Smooth muscle cell (in vitro differentiated cells): ENCODE measurements at regions not wholly inside any gene's neighbourhood (a gene's known extent, or its start where the extent isn't known, plus 50 kb on each side); places are given as distances from the start of the nearest gene placed in this dataset.

Source experiments
- DNase-seq: peaks from one replicate; lab custom pipeline; 2025; ENCODE audit not compliant: unreplicated experiment; lab: John Stamatoyannopoulos, UW
- H2AFZ ChIP-seq: fragments of 200-600 bp; sonication (generic); 2 replicates; pipeline ENCODE4 v1.6.0; 2016; ENCODE audit warnings: antibody characterized with exemption, low read depth, mild to moderate bottlenecking
- H3F3A ChIP-seq: fragments of 200-600 bp; sonication (generic); 2 replicates; pipeline ENCODE4 v1.6.0; 2017; ENCODE audit warnings: antibody characterized with exemption, low read depth
- H3K27ac ChIP-seq: fragments of 200-600 bp; sonication (generic); 2 replicates; pipeline ENCODE4 v1.5.1; 2016; ENCODE audit warnings: low read depth, mild to moderate bottlenecking
- H3K27me3 ChIP-seq: fragments of 200-600 bp; sonication (generic); 2 replicates; pipeline ENCODE4 v1.6.1; 2016; ENCODE audit warnings: low read depth, mild to moderate bottlenecking
- H3K36me3 ChIP-seq: fragments of 200-600 bp; sonication (generic); 2 replicates; pipeline ENCODE4 v1.5.1; 2016; ENCODE audit warnings: low read depth
- H3K4me1 ChIP-seq: fragments of 200-600 bp; sonication (generic); 2 replicates; pipeline ENCODE4 v1.5.1; 2016; ENCODE audit warnings: low read depth
- H3K4me2 ChIP-seq: fragments of 200-600 bp; sonication (generic); 2 replicates; pipeline ENCODE4 v1.6.0; 2016; ENCODE audit warnings: mild to moderate bottlenecking
- H3K4me3 ChIP-seq: fragments of 200-600 bp; sonication (generic); 2 replicates; pipeline ENCODE4 v1.5.1; 2016; ENCODE audit warnings: mild to moderate bottlenecking
- H3K79me2 ChIP-seq: fragments of 200-600 bp; sonication (generic); 2 replicates; pipeline ENCODE4 v1.6.0; 2016; ENCODE audit warnings: low read depth, mild to moderate bottlenecking
- H3K9ac ChIP-seq: fragments of 200-600 bp; sonication (generic); 2 replicates; pipeline ENCODE4 v1.6.0; 2016; ENCODE audit warnings: low read depth
- H3K9me3 ChIP-seq: fragments of 200-600 bp; sonication (generic); replicated peaks from 2 replicates; pipeline ENCODE4 v1.5.1; 2016; ENCODE audit warnings: low read depth
- H4K20me1 ChIP-seq: fragments of 200-600 bp; sonication (generic); 2 replicates; pipeline ENCODE4 v1.6.0; 2016; ENCODE audit warnings: low read depth
- WGBS: methylation state at CpG from one replicate; pipeline ENCODE4 v1.1.7; 2016; ENCODE audit warnings: low lambda C conversion rate; 5-methylcytosine and 5-hydroxymethylcytosine counted together
- TF ChIP-seq, protein P1 (sequence below): fragments of 200-600 bp; sonication (generic); IDR thresholded peaks from 2 replicates; pipeline ENCODE4 v1.5.1; 2017; ENCODE audit warnings: borderline replicate concordance, mild to moderate bottlenecking, antibody characterized with exemption; ENCODE audit not compliant: insufficient read depth, poor library complexity, severe bottlenecking

DNA sequence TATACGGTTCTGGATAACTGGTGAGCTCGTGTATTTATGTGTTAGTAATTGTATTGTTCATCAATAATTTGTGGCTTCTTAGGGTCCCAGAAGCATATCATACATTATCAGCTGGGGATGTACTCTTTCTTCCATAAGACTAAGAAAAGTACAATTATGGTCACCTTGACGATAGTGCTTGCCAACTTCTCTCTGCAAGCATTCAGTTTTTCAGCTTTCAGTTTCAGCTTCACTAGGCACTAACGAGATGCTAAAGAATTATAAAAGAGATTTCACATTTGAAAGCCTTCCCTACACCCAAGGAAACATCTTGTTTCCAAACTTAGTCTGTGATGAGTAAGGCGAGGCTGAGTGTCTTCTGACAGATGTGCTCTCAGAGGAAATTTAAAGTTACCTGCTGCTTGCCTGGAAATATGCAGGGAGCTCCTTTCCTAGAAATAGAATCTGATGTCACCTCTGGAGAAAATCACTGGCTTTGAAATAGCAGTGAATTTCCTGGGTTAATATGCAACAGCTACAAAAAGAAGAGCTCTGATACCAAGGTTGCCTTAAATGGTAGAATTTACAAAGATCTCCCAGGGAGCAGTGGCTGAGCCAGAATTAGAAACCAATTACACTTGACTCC lies 1419.9 kb upstream of the TMEM132C start:
- H3K79me2 ChIP-seq: no peaks in the 10 kb centered on the region
- TF ChIP-seq, protein P1, sequence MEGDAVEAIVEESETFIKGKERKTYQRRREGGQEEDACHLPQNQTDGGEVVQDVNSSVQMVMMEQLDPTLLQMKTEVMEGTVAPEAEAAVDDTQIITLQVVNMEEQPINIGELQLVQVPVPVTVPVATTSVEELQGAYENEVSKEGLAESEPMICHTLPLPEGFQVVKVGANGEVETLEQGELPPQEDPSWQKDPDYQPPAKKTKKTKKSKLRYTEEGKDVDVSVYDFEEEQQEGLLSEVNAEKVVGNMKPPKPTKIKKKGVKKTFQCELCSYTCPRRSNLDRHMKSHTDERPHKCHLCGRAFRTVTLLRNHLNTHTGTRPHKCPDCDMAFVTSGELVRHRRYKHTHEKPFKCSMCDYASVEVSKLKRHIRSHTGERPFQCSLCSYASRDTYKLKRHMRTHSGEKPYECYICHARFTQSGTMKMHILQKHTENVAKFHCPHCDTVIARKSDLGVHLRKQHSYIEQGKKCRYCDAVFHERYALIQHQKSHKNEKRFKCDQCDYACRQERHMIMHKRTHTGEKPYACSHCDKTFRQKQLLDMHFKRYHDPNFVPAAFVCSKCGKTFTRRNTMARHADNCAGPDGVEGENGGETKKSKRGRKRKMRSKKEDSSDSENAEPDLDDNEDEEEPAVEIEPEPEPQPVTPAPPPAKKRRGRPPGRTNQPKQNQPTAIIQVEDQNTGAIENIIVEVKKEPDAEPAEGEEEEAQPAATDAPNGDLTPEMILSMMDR: no peak
- WGBS: 77% methylated on average over 5 of the region's 5 CpGs
- H3K27me3 ChIP-seq: no peaks in the 10 kb centered on the region
- no peak overlapping the region for H2AFZ ChIP-seq
- no peak for DNase-seq
- no peak overlapping the region for H3K4me2 ChIP-seq
- no peaks in the 10 kb centered on the region for H3F3A ChIP-seq
- H3K4me1 ChIP-seq: no peaks in the 10 kb centered on the region
- no peak overlapping the region for H3K27ac ChIP-seq
- H3K9me3 ChIP-seq: no peaks in the 10 kb centered on the region
- no peak overlapping the region for H3K4me3 ChIP-seq
- H4K20me1 ChIP-seq: no peaks in the 10 kb centered on the region
- no peak overlapping the region for H3K9ac ChIP-seq
- H3K36me3 ChIP-seq: no peaks in the 10 kb centered on the region

DNA sequence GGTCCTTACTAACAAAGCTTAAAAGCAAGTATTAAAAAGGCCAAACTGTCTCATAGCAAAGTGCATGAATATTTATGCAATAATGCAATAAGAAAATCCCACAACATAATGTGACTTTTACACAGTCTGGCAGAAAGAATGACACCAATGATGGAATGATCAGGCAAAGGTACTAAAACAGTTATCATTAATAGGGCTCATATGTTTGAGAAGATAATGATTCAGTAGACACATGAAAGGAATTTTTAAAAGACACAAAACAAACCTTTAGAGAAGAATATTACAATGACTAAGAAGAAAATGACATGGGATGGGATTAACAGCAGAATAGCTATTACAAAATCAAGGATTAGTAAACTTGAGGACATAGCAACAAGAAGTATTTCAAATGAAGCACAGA lies 1411.2 kb upstream of the TMEM132C start:
- H3K4me3 ChIP-seq: no peak overlapping the region
- H2AFZ ChIP-seq: no peak overlapping the region
- no peaks in the 10 kb centered on the region for H3K79me2 ChIP-seq
- no peak overlapping the region for H3K4me2 ChIP-seq
- no peaks in the 10 kb centered on the region for H3K4me1 ChIP-seq
- H3K36me3 ChIP-seq: no peaks in the 10 kb centered on the region
- H3K9ac ChIP-seq: no peak overlapping the region
- no peak overlapping the region for H3K27ac ChIP-seq
- H4K20me1 ChIP-seq: no peaks in the 10 kb centered on the region
- TF ChIP-seq, protein P1: no peak
- H3K27me3 ChIP-seq: no peaks in the 10 kb centered on the region
- no peaks in the 10 kb centered on the region for H3F3A ChIP-seq
- H3K9me3 ChIP-seq: no peaks in the 10 kb centered on the region
- no peak for DNase-seq

DNA sequence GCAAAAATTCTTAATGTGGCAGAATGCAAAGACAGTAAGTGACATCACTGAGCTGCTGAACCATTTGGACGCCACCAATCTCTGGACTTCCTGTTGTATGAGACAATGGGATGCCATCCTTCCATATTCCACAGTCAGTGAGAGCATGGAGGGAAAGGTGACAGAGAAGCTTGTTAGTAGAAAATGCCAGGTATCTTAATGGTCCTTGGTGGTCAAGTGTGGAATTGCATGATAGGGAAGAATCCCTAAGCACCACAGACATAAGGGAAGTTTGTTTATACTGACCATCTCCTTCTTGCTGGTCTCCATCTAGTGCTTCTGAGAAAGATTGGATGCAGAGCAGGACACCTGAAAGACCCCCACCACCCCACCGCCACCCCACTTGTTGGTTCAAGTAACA lies 1410.0 kb upstream of the TMEM132C start:
- Histone ChIP-seq H3K4me1 (no peaks in the 10 kb centered on the region), H3K4me2 (no peak overlapping the region), H4K20me1 (no peaks in the 10 kb centered on the region), H3K36me3 (no peaks in the 10 kb centered on the region), H3K9ac (no peak overlapping the region), H3K79me2 (no peaks in the 10 kb centered on the region), H2AFZ (no peak overlapping the region), H3K4me3 (no peak overlapping the region), H3F3A (no peaks in the 10 kb centered on the region), H3K27ac (no peak overlapping the region), H3K9me3 (no peaks in the 10 kb centered on the region), H3K27me3 (no peaks in the 10 kb centered on the region)
- TF ChIP-seq, protein P1: no peak
- no peak for DNase-seq
- 83% methylated on average over 2 of the region's 2 CpGs for WGBS

DNA sequence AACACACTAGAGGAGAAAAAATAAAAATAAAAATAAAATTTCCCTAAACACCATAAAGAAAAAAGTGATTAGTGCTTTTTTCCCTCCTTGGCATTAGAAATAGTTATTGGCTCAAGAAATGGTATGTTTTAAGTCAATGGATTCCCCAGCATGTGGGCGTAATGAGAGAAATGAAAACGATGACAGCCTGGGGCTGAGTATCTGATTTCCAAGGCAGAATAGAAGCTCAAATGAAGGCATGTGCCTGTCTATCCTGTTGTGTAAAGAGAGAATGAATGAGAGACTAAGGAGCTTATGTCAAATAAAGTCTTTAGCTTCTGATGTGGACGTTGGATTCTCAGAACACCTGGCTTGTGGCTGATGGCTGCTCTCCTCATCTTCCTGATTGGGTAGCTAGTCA lies 1408.4 kb upstream of the TMEM132C start:
- H3K4me2 ChIP-seq: no peak overlapping the region
- no peaks in the 10 kb centered on the region for H3K36me3 ChIP-seq
- no peak overlapping the region for H3K9ac ChIP-seq
- no peak overlapping the region for H2AFZ ChIP-seq
- no peaks in the 10 kb centered on the region for H3K27me3 ChIP-seq
- WGBS: 79% methylated on average over 3 of the region's 3 CpGs
- no peaks in the 10 kb centered on the region for H3K4me1 ChIP-seq
- H3K4me3 ChIP-seq: no peak overlapping the region
- H4K20me1 ChIP-seq: no peaks in the 10 kb centered on the region
- no peak for DNase-seq
- no peaks in the 10 kb centered on the region for H3K9me3 ChIP-seq
- TF ChIP-seq, protein P1: no peak
- H3F3A ChIP-seq: no peaks in the 10 kb centered on the region
- H3K79me2 ChIP-seq: no peaks in the 10 kb centered on the region
- H3K27ac ChIP-seq: no peak overlapping the region
